Endothelial cell of umbilical vein (primary cell): ENCODE measurements at regions not wholly inside any gene's neighbourhood (a gene's known extent, or its start where the extent isn't known, plus 50 kb on each side); places are given as distances from the start of the nearest gene placed in this dataset.

ENCODE experiments used
- EZH2 ChIP-seq: IDR thresholded peaks from 2 replicates; pipeline ENCODE4 v1.6.1; 2012; ENCODE audit warnings: borderline replicate concordance, low read depth, mild to moderate bottlenecking, moderate library complexity, low read length, inconsistent platforms; ENCODE audit not compliant: severe bottlenecking
- POLR2A ChIP-seq: IDR thresholded peaks from 2 replicates; pipeline ENCODE4 v1.6.1; 2012; ENCODE audit warnings: low read depth, mild to moderate bottlenecking, control low read depth, low read length
- TF ChIP-seq, protein P1 (sequence below), 2 donors: IDR thresholded peaks; 1 replicate in 1 of 2; 2 replicates in 1 of 2; pipeline ENCODE4 v1.5.1; 2011; ENCODE audit warnings: low read length in 2 of 2, mild to moderate bottlenecking in 2 of 2, moderate library complexity in 2 of 2, control low read depth in 1 of 2, inconsistent platforms in 1 of 2, low read depth in 1 of 2; ENCODE audit not compliant: insufficient read depth in 1 of 2; ENCODE audit errors: extremely low read depth in 1 of 2

DNA sequence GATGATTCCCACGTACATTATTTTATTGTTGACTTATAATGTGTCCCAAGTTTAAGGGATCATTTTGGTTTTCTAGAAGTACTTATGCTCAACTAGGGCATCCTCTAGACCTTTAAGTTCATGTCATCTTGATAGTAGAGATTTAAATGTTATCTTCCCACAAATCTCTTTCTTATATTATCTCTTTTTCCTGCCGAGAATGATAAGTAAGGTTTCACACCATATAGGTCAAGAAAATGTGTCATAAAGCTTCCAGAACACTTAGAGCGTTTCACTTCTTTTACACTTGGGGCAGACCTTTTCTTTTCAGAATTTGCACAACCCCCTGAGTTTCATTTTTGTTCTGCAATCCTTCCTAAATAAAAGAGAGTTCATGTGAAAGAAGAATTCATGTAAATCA, 142.0 kb upstream of the CBLB start:
- TF ChIP-seq, protein P1, sequence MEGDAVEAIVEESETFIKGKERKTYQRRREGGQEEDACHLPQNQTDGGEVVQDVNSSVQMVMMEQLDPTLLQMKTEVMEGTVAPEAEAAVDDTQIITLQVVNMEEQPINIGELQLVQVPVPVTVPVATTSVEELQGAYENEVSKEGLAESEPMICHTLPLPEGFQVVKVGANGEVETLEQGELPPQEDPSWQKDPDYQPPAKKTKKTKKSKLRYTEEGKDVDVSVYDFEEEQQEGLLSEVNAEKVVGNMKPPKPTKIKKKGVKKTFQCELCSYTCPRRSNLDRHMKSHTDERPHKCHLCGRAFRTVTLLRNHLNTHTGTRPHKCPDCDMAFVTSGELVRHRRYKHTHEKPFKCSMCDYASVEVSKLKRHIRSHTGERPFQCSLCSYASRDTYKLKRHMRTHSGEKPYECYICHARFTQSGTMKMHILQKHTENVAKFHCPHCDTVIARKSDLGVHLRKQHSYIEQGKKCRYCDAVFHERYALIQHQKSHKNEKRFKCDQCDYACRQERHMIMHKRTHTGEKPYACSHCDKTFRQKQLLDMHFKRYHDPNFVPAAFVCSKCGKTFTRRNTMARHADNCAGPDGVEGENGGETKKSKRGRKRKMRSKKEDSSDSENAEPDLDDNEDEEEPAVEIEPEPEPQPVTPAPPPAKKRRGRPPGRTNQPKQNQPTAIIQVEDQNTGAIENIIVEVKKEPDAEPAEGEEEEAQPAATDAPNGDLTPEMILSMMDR (IDR thresholded peaks at IDR 0.05; ENCODE audit: extremely low read depth in 1 of 2, insufficient read depth in 1 of 2, low read depth in 1 of 2, low read length in 2 of 2) = no peak
- TF ChIP-seq POLR2A = no peak
- TF ChIP-seq EZH2 = no peak
